Activated T-helper 2 cell treated with anti-CD3 and anti-CD28 coated beads, Interferon-gamma antibody, Interleukin-2, Interleukin-4, amounts not matched to agents 10 μg/mL and 5 μg/mL and 100 μg/mL, durations not matched to agents 14 hours and 24 hours and 36 hours (primary cell): ENCODE measurements at regions not wholly inside any gene's neighbourhood (a gene's known extent, or its start where the extent isn't known, plus 50 kb on each side); places are given as distances from the start of the nearest gene placed in this dataset.

Experiments used
- DNase-seq: peaks from one replicate; pipeline ENCODE4 v3.0.0; 2021; ENCODE audit warnings: low spot score
- H3K27ac Mint-ChIP-seq: one replicate; pipeline ENCODE4 v1.8.0; 2021; ENCODE audit warnings: mixed read lengths
- H3K27me3 Mint-ChIP-seq: one replicate; pipeline ENCODE4 v1.8.0; 2021; ENCODE audit warnings: low read depth, mixed read lengths
- H3K36me3 Mint-ChIP-seq: one replicate; pipeline ENCODE4 v1.8.0; 2021; ENCODE audit warnings: low read depth, mixed read lengths
- H3K4me1 Mint-ChIP-seq: one replicate; pipeline ENCODE4 v1.8.0; 2021; ENCODE audit warnings: low read depth, mixed read lengths
- H3K4me3 Mint-ChIP-seq: one replicate; pipeline ENCODE4 v1.8.0; 2021; ENCODE audit warnings: low read depth, mild to moderate bottlenecking, moderate library complexity, mixed read lengths
- H3K9me3 Mint-ChIP-seq: one replicate; pipeline ENCODE4 v1.8.0; 2021; ENCODE audit warnings: mixed read lengths
- intact Hi-C: fragments of 100-400 bp; cut with micrococcal nuclease; formaldehyde crosslinking; loops from one replicate; pipeline ENCODE4 v1.15.1; 2023

- H3K36me3 Mint-ChIP-seq: peaks cover 25% of the 10 kb centered on the region
- no peaks in the 10 kb centered on the region for H3K27me3 Mint-ChIP-seq
- H3K4me1 Mint-ChIP-seq: peaks cover 35% of the 10 kb centered on the region
- intact Hi-C loops: no loop called here
- no peak for DNase-seq
- H3K4me3 Mint-ChIP-seq: no peak overlapping the region
- H3K9me3 Mint-ChIP-seq: peaks cover 21% of the 10 kb centered on the region
- H3K27ac Mint-ChIP-seq: no peak overlapping the region
Observed at GRCh38 chr2:230648356-230648755, 64.3 kb upstream of the CAB39 start.

DNA sequence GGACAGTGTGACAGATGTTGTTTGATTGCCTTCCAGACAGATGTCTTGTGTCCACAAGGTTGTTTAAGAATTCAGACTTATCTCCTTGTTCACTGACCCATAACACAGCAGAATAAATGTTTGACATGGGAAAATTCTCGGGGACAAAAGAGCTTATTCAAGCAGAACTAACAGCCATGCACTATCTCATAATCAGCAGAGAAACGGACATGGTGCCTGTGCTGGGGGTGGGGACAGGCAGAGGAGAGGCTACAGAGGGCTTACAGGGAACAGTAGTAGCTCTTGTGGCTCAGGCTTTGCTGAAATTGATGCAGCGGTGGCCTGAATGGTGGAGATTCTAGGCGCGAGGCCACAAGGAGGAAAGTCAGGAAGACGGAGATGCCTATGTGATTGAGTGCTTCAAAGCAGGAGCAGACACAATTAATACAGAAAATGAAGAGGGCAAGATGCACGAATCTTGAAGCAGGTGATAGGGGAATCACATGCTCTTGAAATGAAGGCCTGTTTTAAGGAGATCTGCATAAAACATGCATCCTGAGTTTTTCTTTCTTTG is 62.0 kb upstream of the CAB39 start:
- Mint-ChIP-seq H3K4me1 (peaks cover 36% of the 10 kb centered on the region), H3K9me3 (peaks cover 21% of the 10 kb centered on the region), H3K4me3 (no peak overlapping the region), H3K27ac (no peak overlapping the region), H3K36me3 (peaks cover 36% of the 10 kb centered on the region), H3K27me3 (no peaks in the 10 kb centered on the region)
- DNase-seq: no peak
- intact Hi-C loops: no loop called here

GRCh38 chr2:230654057-230654456 is 58.6 kb upstream of the CAB39 start:
- Mint-ChIP-seq H3K27ac (peak overlapping the region; percentile 64), H3K4me1 (peaks cover 61% of the 10 kb centered on the region), H3K27me3 (no peaks in the 10 kb centered on the region), H3K9me3 (peaks cover 5% of the 10 kb centered on the region), H3K36me3 (peaks cover 41% of the 10 kb centered on the region), H3K4me3 (no peak overlapping the region)
- intact Hi-C loops: no loop called here
- DNase-seq: no peak

- intact Hi-C loops: loop anchor here (5.0 kb wide), 2 partner anchors 75 to 240 kb away; partner anchors contain the start of gene SP100
- peaks cover 75% of the 10 kb centered on the region for H3K4me1 Mint-ChIP-seq
- no peak for DNase-seq
- H3K36me3 Mint-ChIP-seq: peaks cover 34% of the 10 kb centered on the region
- no peaks in the 10 kb centered on the region for H3K27me3 Mint-ChIP-seq
- H3K9me3 Mint-ChIP-seq: no peaks in the 10 kb centered on the region
- peak overlapping the region; percentile 91 for H3K4me3 Mint-ChIP-seq
- H3K27ac Mint-ChIP-seq: peak overlapping the region; percentile 99
Observed at GRCh38 chr2:230657462-230657861, 55.2 kb upstream of the CAB39 start.

- Mint-ChIP-seq H3K36me3 (peaks cover 34% of the 10 kb centered on the region), H3K9me3 (no peaks in the 10 kb centered on the region), H3K27me3 (no peaks in the 10 kb centered on the region), H3K4me3 (peak overlapping the region; percentile 91), H3K4me1 (peaks cover 77% of the 10 kb centered on the region), H3K27ac (peak overlapping the region; percentile 99)
- no peak for DNase-seq
- intact Hi-C loops: loop anchor here (2.0 to 5.0 kb wide), 3 partner anchors 76 to 403 kb away; partner anchors contain the start of gene SP100
Observed at GRCh38 chr2:230657906-230658305, 54.7 kb upstream of the CAB39 start.

DNA sequence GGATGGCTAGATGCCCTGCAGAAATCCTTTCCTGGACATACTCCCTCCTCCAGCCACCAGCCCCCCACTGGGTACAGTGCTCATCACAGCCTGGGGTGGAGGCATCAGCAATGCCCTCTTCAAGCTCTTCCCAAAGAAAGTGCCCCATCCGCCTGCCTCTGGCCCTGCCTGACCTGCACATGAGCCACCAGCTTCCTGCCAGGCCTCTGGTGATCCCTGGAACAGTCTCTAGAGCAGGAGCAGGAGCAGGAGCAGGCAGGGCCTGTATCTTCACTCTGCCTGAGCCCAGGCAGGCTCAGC is 54.1 kb upstream of the CAB39 start:
- peak overlapping the region; percentile 99 for H3K27ac Mint-ChIP-seq
- intact Hi-C loops: loop anchor here (2.0 to 5.0 kb wide), 3 partner anchors 76 to 404 kb away; partner anchors contain the start of gene SP100
- H3K4me1 Mint-ChIP-seq: peaks cover 82% of the 10 kb centered on the region
- DNase-seq: no peak
- no peaks in the 10 kb centered on the region for H3K9me3 Mint-ChIP-seq
- peak overlapping the region; percentile 91 for H3K4me3 Mint-ChIP-seq
- peaks cover 34% of the 10 kb centered on the region for H3K36me3 Mint-ChIP-seq
- no peaks in the 10 kb centered on the region for H3K27me3 Mint-ChIP-seq

- Mint-ChIP-seq H3K27me3 (no peaks in the 10 kb centered on the region), H3K9me3 (no peaks in the 10 kb centered on the region), H3K4me1 (peaks cover 83% of the 10 kb centered on the region), H3K36me3 (peaks cover 34% of the 10 kb centered on the region), H3K4me3 (peak overlapping the region; percentile 91), H3K27ac (peak overlapping the region; percentile 99)
- peak; percentile 80 for DNase-seq
- intact Hi-C loops: loop anchor here (1.0 to 5.0 kb wide), 9 partner anchors 9 to 425 kb away; partner anchors contain the start of gene SP100
Observed at GRCh38 chr2:230658877-230659652, 53.6 kb upstream of the CAB39 start.

DNA sequence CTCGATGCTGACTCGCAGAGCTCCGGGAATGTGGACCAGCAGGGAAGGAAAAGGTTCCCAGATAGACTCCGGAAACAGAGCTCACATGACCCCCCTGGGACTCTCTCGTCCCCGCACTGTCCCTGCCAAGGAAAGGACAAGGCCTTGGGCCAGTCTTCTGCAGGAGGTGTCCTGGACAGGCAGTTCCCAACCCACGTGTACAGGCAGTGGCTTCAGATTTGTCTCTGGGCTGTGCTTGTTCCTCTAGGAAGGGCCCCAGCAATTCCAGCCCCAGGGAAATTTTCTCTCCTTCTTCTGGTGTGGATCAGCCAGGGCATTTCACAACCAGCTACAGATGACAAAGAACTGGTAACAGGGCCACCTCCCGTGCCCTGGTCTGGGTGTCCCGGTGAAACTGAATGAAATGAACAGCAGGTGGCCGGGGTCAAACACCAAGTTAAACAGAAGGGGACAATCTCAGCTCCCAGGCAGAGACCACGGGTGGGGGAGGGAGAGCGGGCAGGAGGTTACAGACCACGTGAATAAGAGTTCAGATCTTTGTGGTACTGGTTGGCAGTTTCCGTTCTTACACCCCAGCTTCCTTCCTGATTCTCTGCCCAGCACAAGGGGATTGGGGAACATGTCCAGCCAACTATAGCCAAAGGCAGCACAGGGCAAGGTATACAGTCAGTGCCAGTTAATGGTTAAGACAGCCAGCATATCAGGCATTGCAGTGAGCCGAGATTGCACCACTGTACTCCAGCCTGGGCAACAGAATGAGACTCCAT is 52.2 kb upstream of the CAB39 start:
- H3K4me1 Mint-ChIP-seq: peaks cover 88% of the 10 kb centered on the region
- no peaks in the 10 kb centered on the region for H3K9me3 Mint-ChIP-seq
- intact Hi-C loops: loop anchor here (1.0 to 5.0 kb wide), 3 partner anchors 138 to 738 kb away; partner anchors contain the start of genes FBXO36 and TRIP12
- H3K4me3 Mint-ChIP-seq: peak overlapping the region; percentile 41
- peak; percentile 39 for DNase-seq
- no peaks in the 10 kb centered on the region for H3K27me3 Mint-ChIP-seq
- peak overlapping the region; percentile 99 for H3K27ac Mint-ChIP-seq
- H3K36me3 Mint-ChIP-seq: peaks cover 22% of the 10 kb centered on the region

DNA sequence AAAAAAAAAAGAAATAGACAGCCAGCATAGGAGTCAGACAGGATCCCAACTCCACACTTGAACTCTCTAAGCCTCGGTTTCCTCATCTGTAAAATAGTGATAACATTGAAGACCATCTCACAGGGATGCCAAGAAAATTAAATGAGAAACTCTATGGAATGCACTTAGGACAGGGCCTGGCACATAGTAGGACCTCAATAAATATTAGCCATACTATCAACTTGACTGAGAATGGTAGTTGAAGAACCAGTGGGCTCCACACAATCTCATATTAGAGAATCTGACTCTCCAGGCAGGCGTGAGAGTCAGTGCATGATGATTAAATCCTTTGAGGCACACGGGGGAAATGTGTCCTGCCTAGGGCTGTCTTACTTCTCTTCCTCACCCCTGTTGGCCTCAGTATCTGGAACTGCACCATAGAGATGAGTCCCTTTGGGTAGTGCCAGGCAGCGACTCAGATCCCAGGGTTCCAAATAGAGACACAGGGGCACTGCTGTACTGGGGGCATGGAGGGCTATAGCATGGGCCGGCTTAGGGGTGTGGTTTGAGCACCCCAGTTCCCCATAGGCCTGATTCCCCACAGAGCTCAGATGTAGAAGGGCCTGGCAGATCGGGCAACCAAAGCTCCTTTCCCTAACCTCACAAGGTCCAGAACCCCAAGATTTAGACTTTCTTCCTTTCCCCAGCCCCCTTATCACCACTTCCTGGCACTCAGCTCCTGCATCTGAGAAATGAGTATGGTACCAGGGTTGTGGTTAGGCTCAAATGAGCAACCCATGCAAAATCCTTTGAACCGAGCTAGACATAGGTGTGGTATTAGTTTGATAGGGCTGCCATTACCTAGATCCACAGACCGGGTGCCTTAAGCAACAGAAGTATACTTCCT is 51.3 kb upstream of the CAB39 start:
- Mint-ChIP-seq H3K4me3 (peak overlapping the region; percentile 41), H3K36me3 (peaks cover 14% of the 10 kb centered on the region), H3K4me1 (peaks cover 84% of the 10 kb centered on the region), H3K27ac (peak overlapping the region; percentile 99), H3K27me3 (no peaks in the 10 kb centered on the region), H3K9me3 (no peaks in the 10 kb centered on the region)
- DNase-seq: peak; percentile 70
- intact Hi-C loops: loop anchor here (1.0 to 5.0 kb wide), 3 partner anchors 137 to 739 kb away; partner anchors contain the start of genes FBXO36 and TRIP12
